Neural crest cell (in vitro differentiated cells): ENCODE measurements at regions not wholly inside any gene's neighbourhood (a gene's known extent, or its start where the extent isn't known, plus 50 kb on each side); places are given as distances from the start of the nearest gene placed in this dataset.
"Not testable (repeated sequence)": the region's sequence is repeated elsewhere in the genome, so short reads cannot be mapped to it uniquely, and the experiment has no call there.

Source experiments
- DNase-seq: peaks from one replicate; pipeline ENCODE4 v3.0.0; 2021; ENCODE audit warnings: low read depth, mixed read lengths, low spot score
- H3K27ac Mint-ChIP-seq: one replicate; pipeline ENCODE4 v1.8.0; 2021; ENCODE audit warnings: mild to moderate bottlenecking, mixed read lengths; ENCODE audit not compliant: unreplicated experiment
- H3K27me3 Mint-ChIP-seq: 2 replicates; pipeline ENCODE4 v1.8.0; 2021; ENCODE audit warnings: low read depth, mild to moderate bottlenecking, mixed read lengths
- H3K36me3 Mint-ChIP-seq: 2 replicates; pipeline ENCODE4 v1.8.0; 2021; ENCODE audit warnings: low read depth, mild to moderate bottlenecking, mixed read lengths
- H3K4me1 Mint-ChIP-seq: 2 replicates; pipeline ENCODE4 v1.8.0; 2021; ENCODE audit warnings: mixed read lengths
- H3K4me3 Mint-ChIP-seq: one replicate; pipeline ENCODE4 v1.8.0; 2021; ENCODE audit warnings: mild to moderate bottlenecking, mixed read lengths
- H3K9me3 Mint-ChIP-seq: 2 replicates; pipeline ENCODE4 v1.8.0; 2021; ENCODE audit warnings: mixed read lengths
- CTCF ChIP-seq: fragments of 200-600 bp; sonication (generic); conservative IDR thresholded peaks from 2 replicates; pipeline ENCODE4 v1.5.0; 2021; ENCODE audit warnings: antibody characterized with exemption, mild to moderate bottlenecking

DNA sequence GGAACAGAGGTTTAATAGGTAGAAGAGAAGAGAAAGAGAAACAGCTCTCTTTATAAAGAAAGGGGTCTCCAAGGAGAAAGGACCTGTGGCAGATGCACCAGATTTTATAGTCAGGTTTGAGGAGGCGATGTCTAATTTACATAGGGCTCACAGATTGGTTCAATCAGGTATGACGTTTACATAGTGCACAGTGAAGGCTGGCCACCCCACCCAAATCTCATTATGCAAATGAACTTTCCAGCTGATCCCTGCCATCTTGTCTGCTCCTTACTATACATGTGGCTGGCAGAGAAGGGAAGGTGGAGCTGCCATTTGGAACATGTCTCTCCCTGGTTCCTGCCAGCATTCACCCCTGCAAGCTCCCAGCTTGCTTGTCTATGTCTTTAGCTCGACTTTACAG, 557.8 kb downstream of the SUCLG1 start:
- Mint-ChIP-seq H3K36me3 (no peaks in the 10 kb centered on the region), H3K4me1 (peaks cover 3% of the 10 kb centered on the region), H3K27me3 (no peaks in the 10 kb centered on the region), H3K27ac (no peak overlapping the region), H3K9me3 (no peaks in the 10 kb centered on the region), H3K4me3 (no peak overlapping the region)
- DNase-seq: no peak
- TF ChIP-seq CTCF: no peak

DNA sequence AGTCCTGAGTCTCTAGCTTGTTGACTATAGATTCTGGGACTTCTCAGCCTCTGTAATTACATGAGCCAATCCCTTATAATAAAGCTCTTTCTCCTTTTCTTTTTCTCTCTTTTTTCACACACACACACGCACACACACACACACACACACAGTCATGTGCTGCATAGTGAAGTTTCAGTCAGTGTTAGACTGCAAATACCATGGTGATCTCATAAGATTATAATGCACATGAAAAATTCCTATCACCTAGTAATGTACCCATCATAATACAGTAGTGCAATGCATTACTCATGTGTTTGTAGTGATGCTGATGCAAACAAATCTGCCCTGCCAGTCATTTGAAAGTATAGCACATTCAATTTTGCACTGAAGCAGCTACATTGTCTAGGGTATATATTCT, 558.2 kb downstream of the SUCLG1 start:
- no peaks in the 10 kb centered on the region for H3K36me3 Mint-ChIP-seq
- no peak overlapping the region for H3K4me3 Mint-ChIP-seq
- no peaks in the 10 kb centered on the region for H3K27me3 Mint-ChIP-seq
- H3K4me1 Mint-ChIP-seq: peaks cover 3% of the 10 kb centered on the region
- DNase-seq: no peak
- no peak for TF ChIP-seq CTCF
- H3K9me3 Mint-ChIP-seq: no peaks in the 10 kb centered on the region
- no peak overlapping the region for H3K27ac Mint-ChIP-seq

DNA sequence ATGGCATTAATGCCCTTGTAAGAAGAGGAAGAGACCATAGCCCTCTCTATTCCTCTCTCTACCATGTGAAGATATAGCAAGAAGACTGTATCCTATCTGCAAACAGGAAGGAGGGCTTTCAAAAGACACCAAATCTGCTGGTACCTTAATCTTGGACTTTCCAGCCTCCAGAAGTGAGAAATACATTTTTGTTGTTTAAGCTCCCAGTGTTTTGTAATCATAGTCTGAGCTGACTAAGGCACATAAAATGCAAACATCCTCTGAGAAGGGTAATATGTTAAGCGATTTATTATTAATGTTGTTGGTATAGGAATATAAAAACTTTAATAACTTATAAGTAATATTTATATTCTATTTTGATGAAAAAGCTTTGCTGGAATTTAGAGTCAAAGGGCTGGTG, 559.8 kb downstream of the SUCLG1 start:
- Mint-ChIP-seq H3K27ac (no peak overlapping the region), H3K36me3 (no peaks in the 10 kb centered on the region), H3K9me3 (no peaks in the 10 kb centered on the region), H3K27me3 (no peaks in the 10 kb centered on the region), H3K4me3 (no peak overlapping the region), H3K4me1 (peaks cover 3% of the 10 kb centered on the region)
- no peak for DNase-seq
- TF ChIP-seq CTCF: no peak

GRCh38 chr2:83894976-83895375, 564.1 kb downstream of the SUCLG1 start:
- Mint-ChIP-seq H3K27ac (no peak overlapping the region), H3K27me3 (no peaks in the 10 kb centered on the region), H3K36me3 (no peaks in the 10 kb centered on the region), H3K4me3 (no peak overlapping the region), H3K9me3 (peaks cover 2% of the 10 kb centered on the region), H3K4me1 (no peaks in the 10 kb centered on the region)
- no peak for DNase-seq
- no peak for TF ChIP-seq CTCF

DNA sequence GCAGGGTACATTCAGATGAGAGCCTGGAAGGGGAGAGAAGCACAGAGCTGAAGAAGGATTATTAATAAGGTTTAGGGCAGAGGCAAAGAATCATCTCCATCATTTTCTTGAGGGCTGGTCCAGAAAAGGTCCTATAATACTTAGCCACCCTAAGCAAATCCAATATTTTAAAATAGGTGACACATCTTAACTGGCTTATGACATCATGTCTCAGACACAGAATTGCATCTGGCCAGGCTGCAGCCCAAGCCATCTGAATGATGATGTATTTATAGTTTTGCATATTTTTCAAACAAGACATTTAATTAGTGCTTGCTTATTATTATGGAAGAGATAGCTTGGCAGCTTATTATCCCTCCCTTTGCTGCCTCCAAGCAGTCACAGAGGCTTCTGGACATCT, 571.3 kb downstream of the SUCLG1 start:
- Mint-ChIP-seq H3K27me3 (no peaks in the 10 kb centered on the region), H3K4me3 (no peak overlapping the region), H3K36me3 (no peaks in the 10 kb centered on the region), H3K4me1 (no peaks in the 10 kb centered on the region), H3K27ac (peak overlapping the region; percentile 30), H3K9me3 (peaks cover 2% of the 10 kb centered on the region)
- no peak for DNase-seq
- TF ChIP-seq CTCF: no peak

DNA sequence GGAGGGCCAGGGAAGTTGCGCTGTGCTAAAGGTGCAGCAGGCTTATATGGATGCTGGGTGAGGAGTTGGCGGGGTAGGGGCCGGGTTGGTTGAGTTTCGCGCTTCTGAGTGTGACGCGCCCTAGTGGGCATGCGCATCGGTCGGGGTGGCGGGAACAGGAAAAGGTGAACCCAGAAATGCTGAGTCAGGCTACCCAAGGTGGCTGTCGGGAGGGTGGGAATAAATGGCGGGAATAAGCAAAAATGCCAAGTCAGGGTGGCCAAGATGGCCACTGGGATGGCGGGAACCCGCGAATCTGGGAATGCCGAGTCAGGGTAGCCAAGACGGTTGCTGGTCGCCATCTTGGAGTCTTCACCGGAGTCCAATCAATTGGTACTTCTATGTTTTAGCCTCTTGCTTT, 580.0 kb downstream of the SUCLG1 start:
- H3K27me3 Mint-ChIP-seq: no peaks in the 10 kb centered on the region
- peaks cover 7% of the 10 kb centered on the region for H3K36me3 Mint-ChIP-seq
- TF ChIP-seq CTCF: no peak
- no peak for DNase-seq
- H3K27ac Mint-ChIP-seq: no peak overlapping the region
- no peak overlapping the region for H3K4me3 Mint-ChIP-seq
- peaks cover 10% of the 10 kb centered on the region for H3K9me3 Mint-ChIP-seq
- no peaks in the 10 kb centered on the region for H3K4me1 Mint-ChIP-seq

DNA sequence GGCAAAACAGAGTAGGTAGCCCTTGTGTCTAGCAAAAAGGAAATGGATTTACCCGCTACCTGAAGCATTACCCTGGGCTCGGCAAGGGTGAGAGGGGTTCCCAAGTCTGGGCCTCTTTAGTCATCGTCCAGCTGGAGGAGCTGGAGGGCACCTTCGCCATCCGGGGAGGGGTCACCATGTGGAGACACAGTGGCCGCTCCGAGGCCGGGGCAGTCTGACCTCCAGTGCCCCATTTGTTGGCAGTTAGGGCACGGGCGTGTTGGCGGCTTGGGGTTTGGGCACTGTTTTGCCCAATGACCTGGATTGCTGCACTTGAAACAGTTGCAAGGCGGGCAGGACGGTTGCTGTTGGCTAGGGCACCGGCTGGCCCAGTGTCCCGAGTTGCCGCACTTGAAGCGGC, 581.8 kb downstream of the SUCLG1 start:
- H3K4me1 Mint-ChIP-seq, H3K4me3 Mint-ChIP-seq, DNase-seq, H3K27me3 Mint-ChIP-seq, H3K27ac Mint-ChIP-seq, H3K36me3 Mint-ChIP-seq: not testable (repeated sequence)
- peaks cover 19% of the 10 kb centered on the region for H3K9me3 Mint-ChIP-seq
